Brain microvascular endothelial cell (primary cell): ENCODE measurements at regions not wholly inside any gene's neighbourhood (a gene's known extent, or its start where the extent isn't known, plus 50 kb on each side); places are given as distances from the start of the nearest gene placed in this dataset.
A peak's percentile ranks its signal among the peaks of the same experiment; 100 is the strongest.

Experiments used
- DNase-seq: peaks from one replicate; pipeline ENCODE4 v3.0.0-alpha.2; 2020
- H3K27ac ChIP-seq: fragments of 250-450 bp; sonication (Bioruptor Pico); 2 replicates; pipeline ENCODE4 v1.5.1; 2020; ENCODE audit warnings: mild to moderate bottlenecking, moderate library complexity
- H3K27me3 ChIP-seq: fragments of 250-450 bp; sonication (Bioruptor Pico); replicated peaks from 2 replicates; pipeline ENCODE4 v1.5.1; 2020; ENCODE audit warnings: mild to moderate bottlenecking
- H3K36me3 ChIP-seq: fragments of 250-450 bp; sonication (Bioruptor Pico); replicated peaks from 2 replicates; pipeline ENCODE4 v1.5.1; 2020; ENCODE audit warnings: mild to moderate bottlenecking
- H3K4me3 ChIP-seq: 2 replicates; pipeline ENCODE4 v1.5.1; 2011; ENCODE audit warnings: low read depth, mild to moderate bottlenecking, control low read depth, low read length, moderate library complexity
- in situ Hi-C: cut with HindIII; loops from 2 replicates; pipeline ENCODE4 v1.10.0; 2017; ENCODE audit warnings: low sequenced_read_pairs, low pct_ligation_motif_present
- TF ChIP-seq, protein P1 (sequence below): IDR thresholded peaks from 2 replicates; pipeline ENCODE4 v1.5.1; 2011; ENCODE audit warnings: low read depth, mild to moderate bottlenecking, moderate library complexity, low read length, control low read depth, inconsistent platforms; ENCODE audit errors: missing control alignments

DNA sequence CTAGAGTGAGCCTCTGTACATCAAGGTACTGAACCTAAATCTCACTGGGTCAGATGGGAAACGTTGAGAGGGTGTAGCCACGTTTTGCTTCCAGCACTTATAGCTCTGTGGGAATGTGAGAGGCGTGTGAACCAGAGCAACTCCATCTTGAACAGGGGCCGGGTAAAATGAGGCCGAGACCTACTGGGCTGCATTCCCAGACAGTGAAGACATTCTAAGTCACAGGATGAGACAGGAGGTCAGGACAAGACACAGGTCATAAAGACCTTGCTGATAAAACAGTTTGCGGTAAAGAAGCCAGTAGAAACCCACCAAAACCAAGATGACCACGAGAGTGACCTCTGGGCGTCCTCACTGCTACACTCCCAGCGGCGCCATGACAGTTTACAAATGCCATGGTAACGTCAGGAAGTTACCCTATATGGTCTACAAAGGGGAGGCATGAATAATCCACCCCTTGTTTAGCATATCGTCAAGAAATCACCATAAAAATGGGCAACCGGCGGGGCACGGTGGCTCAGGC is 63.4 kb upstream of the NCOR2 start:
- peak; percentile 40 for DNase-seq
- H3K27ac ChIP-seq = no peak overlapping the region
- in situ Hi-C loops = no loop called here
- no peaks in the 10 kb centered on the region for H3K36me3 ChIP-seq
- TF ChIP-seq, protein P1, sequence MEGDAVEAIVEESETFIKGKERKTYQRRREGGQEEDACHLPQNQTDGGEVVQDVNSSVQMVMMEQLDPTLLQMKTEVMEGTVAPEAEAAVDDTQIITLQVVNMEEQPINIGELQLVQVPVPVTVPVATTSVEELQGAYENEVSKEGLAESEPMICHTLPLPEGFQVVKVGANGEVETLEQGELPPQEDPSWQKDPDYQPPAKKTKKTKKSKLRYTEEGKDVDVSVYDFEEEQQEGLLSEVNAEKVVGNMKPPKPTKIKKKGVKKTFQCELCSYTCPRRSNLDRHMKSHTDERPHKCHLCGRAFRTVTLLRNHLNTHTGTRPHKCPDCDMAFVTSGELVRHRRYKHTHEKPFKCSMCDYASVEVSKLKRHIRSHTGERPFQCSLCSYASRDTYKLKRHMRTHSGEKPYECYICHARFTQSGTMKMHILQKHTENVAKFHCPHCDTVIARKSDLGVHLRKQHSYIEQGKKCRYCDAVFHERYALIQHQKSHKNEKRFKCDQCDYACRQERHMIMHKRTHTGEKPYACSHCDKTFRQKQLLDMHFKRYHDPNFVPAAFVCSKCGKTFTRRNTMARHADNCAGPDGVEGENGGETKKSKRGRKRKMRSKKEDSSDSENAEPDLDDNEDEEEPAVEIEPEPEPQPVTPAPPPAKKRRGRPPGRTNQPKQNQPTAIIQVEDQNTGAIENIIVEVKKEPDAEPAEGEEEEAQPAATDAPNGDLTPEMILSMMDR = no peak
- no peak overlapping the region for H3K4me3 ChIP-seq
- H3K27me3 ChIP-seq = no peaks in the 10 kb centered on the region

DNA sequence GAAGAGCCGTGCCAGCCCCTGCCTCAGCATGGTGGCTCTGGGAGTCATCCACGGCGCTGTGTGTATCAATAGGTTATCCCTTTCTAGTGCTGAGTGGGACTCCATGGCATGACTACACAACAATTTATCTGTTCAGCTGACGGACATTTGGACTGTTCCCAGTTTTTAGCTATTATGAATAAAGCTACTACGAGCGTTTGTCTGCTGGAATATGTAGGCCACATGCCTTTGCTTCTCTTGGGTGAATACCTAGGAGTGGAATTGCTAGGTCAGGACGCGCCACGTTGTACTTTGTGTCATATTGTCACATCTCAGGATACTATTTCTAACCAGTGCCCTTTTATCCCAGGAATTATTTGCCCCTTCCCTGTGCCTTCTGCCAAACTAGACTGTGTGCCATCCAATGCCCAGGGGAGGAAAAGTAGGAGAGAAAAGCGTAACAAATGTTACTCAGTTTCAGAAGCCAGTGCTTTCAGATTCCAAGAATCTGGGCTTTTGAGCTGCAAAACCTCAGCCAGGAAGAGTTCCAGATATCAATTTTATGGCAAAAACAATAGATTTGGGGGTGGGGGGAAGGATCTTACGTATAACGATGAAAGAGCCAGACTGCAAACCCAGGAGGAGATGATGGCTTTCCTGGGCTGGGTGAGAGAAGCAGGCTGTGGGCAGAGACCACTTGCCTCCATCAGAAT is 62.5 kb upstream of the NCOR2 start:
- no peak overlapping the region for H3K27ac ChIP-seq
- in situ Hi-C loops = no loop called here
- H3K27me3 ChIP-seq = no peaks in the 10 kb centered on the region
- no peak overlapping the region for H3K4me3 ChIP-seq
- DNase-seq = no peak
- no peaks in the 10 kb centered on the region for H3K36me3 ChIP-seq
- TF ChIP-seq, protein P1 = no peak

DNA sequence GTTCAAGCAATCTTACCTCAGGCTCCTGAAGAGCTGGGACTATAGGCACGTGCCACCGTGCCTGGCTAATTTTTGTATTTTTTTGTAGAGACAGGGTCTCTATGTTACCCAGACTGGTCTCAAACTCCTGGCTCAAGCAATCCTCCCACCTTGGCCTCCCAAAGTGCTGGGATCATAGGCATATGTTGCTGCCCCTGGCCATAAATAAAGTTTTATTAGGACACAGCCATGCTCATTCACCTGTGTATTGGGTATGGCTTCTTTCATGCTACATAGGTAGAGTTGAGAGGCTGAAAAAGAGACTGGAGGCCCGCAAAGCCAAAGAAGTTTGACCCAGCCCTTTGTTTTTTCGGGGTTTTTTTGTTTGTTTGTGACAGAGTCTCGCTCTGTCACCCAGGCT is 61.7 kb upstream of the NCOR2 start:
- Histone ChIP-seq H3K27me3 (no peaks in the 10 kb centered on the region), H3K27ac (no peak overlapping the region), H3K36me3 (no peaks in the 10 kb centered on the region), H3K4me3 (no peak overlapping the region)
- TF ChIP-seq, protein P1 = no peak
- in situ Hi-C loops = no loop called here
- DNase-seq = no peak

DNA sequence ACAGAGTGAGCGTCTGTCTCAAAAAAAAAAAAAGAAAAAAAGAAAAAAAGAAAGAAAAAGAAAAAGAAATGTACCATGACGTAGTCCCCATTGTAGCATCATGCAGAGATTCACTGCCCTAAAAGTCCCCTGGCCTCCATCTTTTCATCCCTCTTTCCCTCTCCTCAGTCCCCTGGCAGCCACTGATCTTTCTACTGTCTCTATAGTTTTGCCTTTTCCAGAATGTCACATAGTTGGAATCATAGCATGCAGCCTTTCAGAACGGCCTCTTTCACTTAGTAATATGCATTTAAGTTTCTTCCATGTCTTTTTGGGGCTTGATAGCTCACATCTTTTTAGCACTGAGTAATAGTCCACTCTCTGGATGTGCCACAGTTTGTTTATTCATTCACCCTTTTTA is 60.5 kb upstream of the NCOR2 start:
- DNase-seq = no peak
- no peak overlapping the region for H3K27ac ChIP-seq
- TF ChIP-seq, protein P1 = no peak
- no peak overlapping the region for H3K4me3 ChIP-seq
- H3K36me3 ChIP-seq = no peaks in the 10 kb centered on the region
- no peaks in the 10 kb centered on the region for H3K27me3 ChIP-seq
- in situ Hi-C loops = no loop called here

DNA sequence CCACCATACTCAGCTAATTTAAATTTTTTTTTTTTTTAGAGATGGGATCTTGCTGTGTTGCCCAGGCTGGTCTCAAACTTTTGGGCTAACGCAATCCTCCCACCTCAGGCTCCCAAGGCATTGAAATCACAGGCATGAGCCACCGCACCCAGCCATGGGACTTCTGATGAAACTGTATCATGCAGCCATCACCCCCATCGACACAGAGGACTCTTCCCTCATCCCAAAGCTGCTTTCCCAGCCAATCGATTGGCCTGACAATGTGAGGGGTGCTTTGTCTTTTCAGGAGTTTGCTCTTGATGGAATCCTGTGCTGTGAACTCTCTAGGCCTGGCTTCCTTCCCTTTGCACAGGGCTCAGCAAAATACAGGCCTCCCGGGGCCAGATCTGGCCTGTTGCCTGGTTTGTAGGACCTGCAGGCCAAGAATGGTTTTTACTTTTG is 59.6 kb upstream of the NCOR2 start:
- Histone ChIP-seq H3K27ac (no peak overlapping the region), H3K36me3 (no peaks in the 10 kb centered on the region), H3K27me3 (no peaks in the 10 kb centered on the region), H3K4me3 (no peak overlapping the region)
- peak; percentile 47 for DNase-seq
- in situ Hi-C loops = no loop called here
- TF ChIP-seq, protein P1 = no peak
